WTC11 (cell line): ENCODE measurements at regions not wholly inside any gene's neighbourhood (a gene's known extent, or its start where the extent isn't known, plus 50 kb on each side); places are given as distances from the start of the nearest gene placed in this dataset.

ENCODE experiments used
- ATAC-seq: fragments of 200-7000 bp; cut with Tn5 transposase; 2 replicates; pipeline ENCODE4 v1.10.0; 2021; ENCODE audit warnings: mild to moderate bottlenecking, moderate library complexity
- CTCF ChIA-PET: fragments of 300-600 bp; sonication (Branson Sonifier 250); formaldehyde crosslinking; loops from one replicate; lab custom pipeline; 2021; ENCODE audit warnings: antibody characterized with exemption; lab: Charles Lee
- POLR2A ChIA-PET: fragments of 350-600 bp; sonication (Branson Sonifier 250); formaldehyde crosslinking; loops from one replicate; lab custom pipeline; 2021; ENCODE audit warnings: antibody characterized with exemption; lab: Charles Lee
- DNase-seq: peaks from one replicate; pipeline ENCODE4 v3.0.0; 2021; ENCODE audit warnings: low spot score
- H3K27ac Mint-ChIP-seq: 2 replicates; pipeline ENCODE4 v1.8.0; 2021; ENCODE audit warnings: mixed read lengths
- H3K27me3 Mint-ChIP-seq: 2 replicates; pipeline ENCODE4 v1.8.0; 2021; ENCODE audit warnings: low read depth, mild to moderate bottlenecking, moderate library complexity, mixed read lengths
- H3K36me3 Mint-ChIP-seq: 2 replicates; pipeline ENCODE4 v1.8.0; 2021; ENCODE audit warnings: mixed read lengths
- H3K4me1 Mint-ChIP-seq: 2 replicates; pipeline ENCODE4 v1.8.0; 2022; ENCODE audit warnings: mixed read lengths
- H3K4me3 Mint-ChIP-seq: 2 replicates; pipeline ENCODE4 v1.8.0; 2021; ENCODE audit warnings: mild to moderate bottlenecking, moderate library complexity, mixed read lengths
- H3K9me3 Mint-ChIP-seq: 2 replicates; pipeline ENCODE4 v1.8.0; 2021; ENCODE audit warnings: mixed read lengths
- ATF3 ChIP-seq: sonication (generic); formaldehyde crosslinking; conservative IDR thresholded peaks from 2 replicates; pipeline ENCODE4 v1.8.1; 2022; ENCODE audit warnings: mild to moderate bottlenecking, missing genetic modification reagents
- ATF6 ChIP-seq: sonication (generic); formaldehyde crosslinking; IDR thresholded peaks from 2 replicates; pipeline ENCODE4 v1.8.1; 2023; ENCODE audit warnings: mild to moderate bottlenecking, missing genetic modification reagents
- CBFB ChIP-seq: sonication (generic); formaldehyde crosslinking; IDR thresholded peaks from 2 replicates; pipeline ENCODE4 v1.8.1; 2022; ENCODE audit warnings: mild to moderate bottlenecking, low read depth, missing genetic modification reagents
- CREB1 ChIP-seq: sonication (generic); formaldehyde crosslinking; IDR thresholded peaks from 2 replicates; pipeline ENCODE4 v1.8.0; 2023; ENCODE audit warnings: mild to moderate bottlenecking, missing genetic modification reagents
- CTCF ChIP-seq: fragments of 200-600 bp; IDR thresholded peaks from 2 replicates; pipeline ENCODE4 v1.8.0; 2022; ENCODE audit warnings: antibody characterized with exemption
- GABPB1 ChIP-seq: sonication (generic); formaldehyde crosslinking; IDR thresholded peaks from 2 replicates; pipeline ENCODE4 v1.8.1; 2023; ENCODE audit warnings: mild to moderate bottlenecking, missing genetic modification reagents
- GRHL2 ChIP-seq: fragments of 250-450 bp; sonication (Bioruptor Pico); IDR thresholded peaks from 2 replicates; pipeline ENCODE4 v1.8.0; 2022; ENCODE audit warnings: mild to moderate bottlenecking, moderate library complexity; ENCODE audit not compliant: insufficient replicate concordance, severe bottlenecking
- HMGXB4 ChIP-seq: sonication (generic); formaldehyde crosslinking; IDR thresholded peaks from 2 replicates; pipeline ENCODE4 v1.8.1; 2023; ENCODE audit warnings: mild to moderate bottlenecking, moderate library complexity, missing genetic modification reagents
- JUN ChIP-seq: sonication (generic); formaldehyde crosslinking; IDR thresholded peaks from 2 replicates; pipeline ENCODE4 v1.8.0; 2023; ENCODE audit warnings: mild to moderate bottlenecking, missing genetic modification reagents
- NFATC4 ChIP-seq: fragments of 250-450 bp; sonication (Bioruptor Pico); IDR thresholded peaks from 2 replicates; pipeline ENCODE4 v1.9.0; 2021; ENCODE audit warnings: mild to moderate bottlenecking
- NFE2L1 ChIP-seq: sonication (generic); formaldehyde crosslinking; IDR thresholded peaks from 2 replicates; pipeline ENCODE4 v1.8.1; 2023; ENCODE audit warnings: missing genetic modification reagents
- NFYB ChIP-seq: sonication (generic); formaldehyde crosslinking; conservative IDR thresholded peaks from 2 replicates; pipeline ENCODE4 v1.8.0; 2022; ENCODE audit warnings: low read depth, missing genetic modification reagents
- NR1H2 ChIP-seq: sonication (generic); formaldehyde crosslinking; IDR thresholded peaks from 2 replicates; pipeline ENCODE4 v1.9.0; 2021; ENCODE audit warnings: mild to moderate bottlenecking, moderate library complexity, missing genetic modification reagents
- NR2C2 ChIP-seq: sonication (generic); formaldehyde crosslinking; IDR thresholded peaks from 2 replicates; pipeline ENCODE4 v1.8.0; 2022; ENCODE audit warnings: mild to moderate bottlenecking, missing genetic modification reagents
- PREB ChIP-seq: sonication (generic); formaldehyde crosslinking; IDR thresholded peaks from 2 replicates; pipeline ENCODE4 v1.8.1; 2022; ENCODE audit warnings: mild to moderate bottlenecking, missing genetic modification reagents, moderate library complexity, borderline replicate concordance
- RORB ChIP-seq: fragments of 250-450 bp; sonication (Bioruptor Pico); IDR thresholded peaks from 2 replicates; pipeline ENCODE4 v1.9.0; 2021; ENCODE audit warnings: mild to moderate bottlenecking
- SMAD4 ChIP-seq: sonication (generic); formaldehyde crosslinking; IDR thresholded peaks from 2 replicates; pipeline ENCODE4 v1.8.0; 2022; ENCODE audit warnings: mild to moderate bottlenecking, missing genetic modification reagents
- STAT6 ChIP-seq: sonication (generic); formaldehyde crosslinking; conservative IDR thresholded peaks from 2 replicates; pipeline ENCODE4 v1.8.1; 2023; ENCODE audit warnings: mild to moderate bottlenecking, low read depth, missing genetic modification reagents, moderate library complexity
- TEAD4 ChIP-seq: sonication (generic); formaldehyde crosslinking; IDR thresholded peaks from 2 replicates; pipeline ENCODE4 v1.8.0; 2022; ENCODE audit warnings: mild to moderate bottlenecking, missing genetic modification reagents
- TP53 ChIP-seq: sonication (generic); formaldehyde crosslinking; IDR thresholded peaks from 2 replicates; pipeline ENCODE4 v1.8.1; 2023; ENCODE audit warnings: mild to moderate bottlenecking, missing genetic modification reagents
- USF2 ChIP-seq: sonication (generic); formaldehyde crosslinking; IDR thresholded peaks from 2 replicates; pipeline ENCODE4 v1.8.1; 2023; ENCODE audit warnings: mild to moderate bottlenecking, missing genetic modification reagents, moderate library complexity
- ZBTB43 ChIP-seq: sonication (generic); formaldehyde crosslinking; IDR thresholded peaks from 2 replicates; pipeline ENCODE4 v1.8.1; 2023; ENCODE audit warnings: mild to moderate bottlenecking, missing genetic modification reagents
- ZMAT4 ChIP-seq: fragments of 250-450 bp; sonication (Bioruptor Pico); IDR thresholded peaks from 2 replicates; pipeline ENCODE4 v1.9.0; 2021; ENCODE audit warnings: mild to moderate bottlenecking
- ZNF396 ChIP-seq: fragments of 250-450 bp; sonication (Bioruptor Pico); IDR thresholded peaks from 2 replicates; pipeline ENCODE4 v1.8.0; 2021; ENCODE audit warnings: mild to moderate bottlenecking, moderate library complexity, borderline replicate concordance
- ZNF671 ChIP-seq: fragments of 250-450 bp; sonication (Bioruptor Pico); IDR thresholded peaks from 2 replicates; pipeline ENCODE4 v1.8.0; 2021; ENCODE audit warnings: mild to moderate bottlenecking

- Mint-ChIP-seq H3K9me3 (no peaks in the 10 kb centered on the region), H3K36me3 (no peaks in the 10 kb centered on the region), H3K4me1 (peaks cover 15% of the 10 kb centered on the region), H3K27me3 (no peaks in the 10 kb centered on the region; the same call in 1 of the 2 replicates), H3K4me3 (no peak overlapping the region), H3K27ac (no peak overlapping the region)
- CTCF ChIA-PET, result interaction anchor here (1.4 to 1.5 kb wide), 2 partner anchors 71 to 424 kb away, joined by 4 to 5 read pairs; no protein-coding TSS in a partner anchor
- POLR2A ChIA-PET, result no interaction called here
- ATAC-seq (no peak), DNase-seq (no peak)
- TF ChIP-seq ZBTB43 (CRISPR knock-in tag) (no peak), HMGXB4 (CRISPR knock-in tag) (no peak), NFATC4 (CRISPR knock-in tag) (no peak), NR1H2 (CRISPR knock-in tag) (no peak), SMAD4 (CRISPR knock-in tag) (no peak), NFYB (CRISPR knock-in tag) (no peak), NR2C2 (CRISPR knock-in tag) (no peak), RORB (CRISPR knock-in tag) (no peak), TEAD4 (no peak), GRHL2 (CRISPR knock-in tag) (no peak), TP53 (CRISPR knock-in tag) (no peak), STAT6 (CRISPR knock-in tag) (no peak), JUN (CRISPR knock-in tag) (no peak), CTCF (no peak), ZNF396 (no peak), CREB1 (CRISPR knock-in tag) (no peak)
Measured at GRCh38 chr5:57721226-57721625, 238.6 kb upstream of the ACTBL2 start.

GRCh38 chr5:57720656-57721055, 238.0 kb upstream of the ACTBL2 start:
- H3K4me3 Mint-ChIP-seq, result no peak overlapping the region
- H3K36me3 Mint-ChIP-seq, result no peaks in the 10 kb centered on the region
- no peaks in the 10 kb centered on the region for H3K9me3 Mint-ChIP-seq
- ATAC-seq (no peak), DNase-seq (no peak)
- peaks cover 15% of the 10 kb centered on the region for H3K4me1 Mint-ChIP-seq
- H3K27ac Mint-ChIP-seq, result no peak overlapping the region
- no peaks in the 10 kb centered on the region; the same call in 1 of the 2 replicates for H3K27me3 Mint-ChIP-seq
- POLR2A ChIA-PET, result no interaction called here
- CTCF ChIA-PET, result interaction anchor here (1.4 to 1.5 kb wide), 2 partner anchors 71 to 423 kb away, joined by 4 to 5 read pairs; no protein-coding TSS in a partner anchor
- TF ChIP-seq NFE2L1 (CRISPR knock-in tag) (no peak), PREB (CRISPR knock-in tag) (no peak), NR2C2 (CRISPR knock-in tag) (no peak), ATF6 (no peak), CREB1 (CRISPR knock-in tag) (no peak), ZNF671 (CRISPR knock-in tag) (no peak), USF2 (no peak), ZMAT4 (CRISPR knock-in tag) (no peak), GABPB1 (no peak), CBFB (CRISPR knock-in tag) (no peak), ATF3 (CRISPR knock-in tag) (no peak)
